ENCODE measurements at regions not wholly inside any gene's neighbourhood (a gene's known extent, or its start where the extent isn't known, plus 50 kb on each side); places are given as distances from the start of the nearest gene placed in this dataset.

DNA sequence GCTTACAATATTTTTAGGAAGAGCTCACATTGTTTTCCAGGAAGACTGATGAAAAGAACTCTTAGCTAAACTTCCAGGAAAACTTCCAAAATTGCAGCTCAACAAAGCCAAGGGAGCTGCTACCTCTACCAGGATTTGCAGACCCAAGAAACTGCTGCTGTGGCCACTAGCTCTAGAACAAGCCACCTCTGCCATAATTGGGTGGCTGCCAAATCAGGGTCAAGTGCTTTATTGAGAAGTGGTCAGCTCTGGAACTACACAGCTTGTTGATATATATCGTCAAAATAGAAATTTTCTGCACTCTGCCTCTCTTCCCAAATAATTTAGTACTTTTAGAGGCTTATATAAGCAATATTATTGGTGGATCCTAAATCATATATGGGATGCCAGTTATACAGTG, 371.8 kb upstream of the CHORDC1 start (continued):
- TF ChIP-seq KLF16 (tag by site-specific recombination; IDR thresholded peaks at IDR 0.05): no peak

DNA sequence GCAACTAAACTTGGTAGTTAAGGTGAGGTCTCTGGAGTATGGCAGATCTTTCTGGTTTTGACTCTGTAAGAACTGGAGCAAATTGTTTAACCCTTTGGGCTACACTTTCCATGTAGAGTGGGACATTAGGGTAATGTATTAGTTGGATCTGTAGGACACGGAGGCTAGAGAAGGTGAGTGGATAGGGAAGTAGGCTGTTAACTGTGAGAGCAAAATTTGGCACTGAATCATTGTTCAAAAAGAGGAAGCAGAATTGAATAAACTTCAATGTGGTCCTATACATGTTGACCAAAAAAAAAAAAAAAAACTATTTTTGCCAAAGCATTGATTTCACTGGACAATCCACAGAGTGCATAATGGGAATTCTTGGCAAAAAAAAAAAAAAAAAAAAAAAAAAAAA, 370.2 kb upstream of the CHORDC1 start:
- Histone ChIP-seq H3K4me3 (ENCODE audit: low read depth, low read length) (no peak overlapping the region), H3K36me3 (ENCODE audit: control insufficient read depth in 2 of 2, insufficient read depth in 1 of 2, low read length in 2 of 2) (no peaks in the 10 kb centered on the region), H3K4me1 (ENCODE audit: control insufficient read depth, insufficient read depth, low read length) (no peaks in the 10 kb centered on the region), H3K27ac (ENCODE audit: extremely low read depth, low read depth, low read length) (no peak overlapping the region), H3K9me3 (ENCODE audit: control insufficient read depth, insufficient read depth, low read depth, low read length) (no peaks in the 10 kb centered on the region)
- ChIA-PET POLR2A (no interaction called here), CTCF (no interaction called here)
- no peak for TF ChIP-seq ZNF48 (tag by site-specific recombination; IDR thresholded peaks at IDR 0.05)
- no peak for TF ChIP-seq GLIS1 (tag by site-specific recombination; IDR thresholded peaks at IDR 0.05)
- TF ChIP-seq SALL2 (tag by site-specific recombination; IDR thresholded peaks at IDR 0.05; ENCODE audit: borderline replicate concordance): no peak
- no peak for TF ChIP-seq ZNF544 (tag by site-specific recombination; IDR thresholded peaks at IDR 0.05)
- no peak for TF ChIP-seq HOXD13 (CRISPR knock-in tag; IDR thresholded peaks at IDR 0.05; ENCODE audit: borderline replicate concordance)

DNA sequence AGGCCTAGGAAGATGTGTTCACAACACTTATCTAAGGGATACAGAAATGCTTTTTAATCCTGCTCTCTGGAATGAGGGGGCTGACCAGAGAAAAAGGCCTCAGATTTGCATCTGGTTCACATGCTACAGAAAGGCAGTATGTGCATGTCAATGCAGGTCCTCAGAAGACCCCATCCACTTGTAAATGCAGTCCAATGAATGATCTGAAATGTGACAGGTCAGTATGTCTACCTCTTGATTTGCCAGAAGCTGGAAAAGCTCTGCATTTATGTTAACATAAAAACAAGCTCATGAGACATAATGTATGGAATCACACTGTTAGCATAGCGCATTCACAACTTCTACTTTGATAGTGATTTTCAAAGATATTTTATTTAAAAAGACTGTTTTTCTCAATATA, 367.4 kb upstream of the CHORDC1 start:
- H3K9me3 ChIP-seq (ENCODE audit: control insufficient read depth, insufficient read depth, low read depth, low read length): no peaks in the 10 kb centered on the region
- CTCF ChIA-PET: no interaction called here
- H3K36me3 ChIP-seq (ENCODE audit: control insufficient read depth in 2 of 2, insufficient read depth in 1 of 2, low read length in 2 of 2): no peaks in the 10 kb centered on the region
- TF ChIP-seq ZNF391 (tag by site-specific recombination; IDR thresholded peaks at IDR 0.05; ENCODE audit: borderline replicate concordance, low read depth) (no peak), BCL11B (tag by site-specific recombination; IDR thresholded peaks at IDR 0.05; ENCODE audit: low read depth) (no peak), HOXD13 (CRISPR knock-in tag; IDR thresholded peaks at IDR 0.05; ENCODE audit: borderline replicate concordance) (no peak), ZNF660 (tag by site-specific recombination; IDR thresholded peaks at IDR 0.05) (no peak), SP3 (tag by site-specific recombination; IDR thresholded peaks at IDR 0.05) (no peak), ZFP37 (tag by site-specific recombination; IDR thresholded peaks at IDR 0.05) (no peak), ZNF423 (tag by site-specific recombination; IDR thresholded peaks at IDR 0.05) (no peak), ZNF561 (tag by site-specific recombination; IDR thresholded peaks at IDR 0.05; ENCODE audit: borderline replicate concordance) (no peak), ZNF211 (tag by site-specific recombination; IDR thresholded peaks at IDR 0.05; ENCODE audit: low read depth) (no peak), IKZF3 (tag by site-specific recombination; IDR thresholded peaks at IDR 0.05) (no peak), ZNF239 (tag by site-specific recombination; IDR thresholded peaks at IDR 0.05) (no peak), ZSCAN23 (tag by site-specific recombination; IDR thresholded peaks at IDR 0.05) (no peak), KLF9 (tag by site-specific recombination; IDR thresholded peaks at IDR 0.05; ENCODE audit: low read depth) (no peak), ZNF558 (tag by site-specific recombination; IDR thresholded peaks at IDR 0.05) (no peak), ZNF791 (tag by site-specific recombination; IDR thresholded peaks at IDR 0.05) (no peak), MEIS1 (CRISPR knock-in tag; IDR thresholded peaks at IDR 0.05; ENCODE audit: borderline replicate concordance) (no peak), ZNF16 (tag by site-specific recombination; IDR thresholded peaks at IDR 0.05; ENCODE audit: low read depth) (no peak)
- TF ChIP-seq, protein P1, sequence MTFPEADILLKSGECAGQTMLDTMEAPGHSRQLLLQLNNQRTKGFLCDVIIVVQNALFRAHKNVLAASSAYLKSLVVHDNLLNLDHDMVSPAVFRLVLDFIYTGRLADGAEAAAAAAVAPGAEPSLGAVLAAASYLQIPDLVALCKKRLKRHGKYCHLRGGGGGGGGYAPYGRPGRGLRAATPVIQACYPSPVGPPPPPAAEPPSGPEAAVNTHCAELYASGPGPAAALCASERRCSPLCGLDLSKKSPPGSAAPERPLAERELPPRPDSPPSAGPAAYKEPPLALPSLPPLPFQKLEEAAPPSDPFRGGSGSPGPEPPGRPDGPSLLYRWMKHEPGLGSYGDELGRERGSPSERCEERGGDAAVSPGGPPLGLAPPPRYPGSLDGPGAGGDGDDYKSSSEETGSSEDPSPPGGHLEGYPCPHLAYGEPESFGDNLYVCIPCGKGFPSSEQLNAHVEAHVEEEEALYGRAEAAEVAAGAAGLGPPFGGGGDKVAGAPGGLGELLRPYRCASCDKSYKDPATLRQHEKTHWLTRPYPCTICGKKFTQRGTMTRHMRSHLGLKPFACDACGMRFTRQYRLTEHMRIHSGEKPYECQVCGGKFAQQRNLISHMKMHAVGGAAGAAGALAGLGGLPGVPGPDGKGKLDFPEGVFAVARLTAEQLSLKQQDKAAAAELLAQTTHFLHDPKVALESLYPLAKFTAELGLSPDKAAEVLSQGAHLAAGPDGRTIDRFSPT (tag by site-specific recombination; IDR thresholded peaks at IDR 0.05): no peak
- TF ChIP-seq, protein P2, sequence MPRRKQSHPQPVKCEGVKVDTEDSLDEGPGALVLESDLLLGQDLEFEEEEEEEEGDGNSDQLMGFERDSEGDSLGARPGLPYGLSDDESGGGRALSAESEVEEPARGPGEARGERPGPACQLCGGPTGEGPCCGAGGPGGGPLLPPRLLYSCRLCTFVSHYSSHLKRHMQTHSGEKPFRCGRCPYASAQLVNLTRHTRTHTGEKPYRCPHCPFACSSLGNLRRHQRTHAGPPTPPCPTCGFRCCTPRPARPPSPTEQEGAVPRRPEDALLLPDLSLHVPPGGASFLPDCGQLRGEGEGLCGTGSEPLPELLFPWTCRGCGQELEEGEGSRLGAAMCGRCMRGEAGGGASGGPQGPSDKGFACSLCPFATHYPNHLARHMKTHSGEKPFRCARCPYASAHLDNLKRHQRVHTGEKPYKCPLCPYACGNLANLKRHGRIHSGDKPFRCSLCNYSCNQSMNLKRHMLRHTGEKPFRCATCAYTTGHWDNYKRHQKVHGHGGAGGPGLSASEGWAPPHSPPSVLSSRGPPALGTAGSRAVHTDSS (tag by site-specific recombination; IDR thresholded peaks at IDR 0.05): no peak
- TF ChIP-seq, protein P3, sequence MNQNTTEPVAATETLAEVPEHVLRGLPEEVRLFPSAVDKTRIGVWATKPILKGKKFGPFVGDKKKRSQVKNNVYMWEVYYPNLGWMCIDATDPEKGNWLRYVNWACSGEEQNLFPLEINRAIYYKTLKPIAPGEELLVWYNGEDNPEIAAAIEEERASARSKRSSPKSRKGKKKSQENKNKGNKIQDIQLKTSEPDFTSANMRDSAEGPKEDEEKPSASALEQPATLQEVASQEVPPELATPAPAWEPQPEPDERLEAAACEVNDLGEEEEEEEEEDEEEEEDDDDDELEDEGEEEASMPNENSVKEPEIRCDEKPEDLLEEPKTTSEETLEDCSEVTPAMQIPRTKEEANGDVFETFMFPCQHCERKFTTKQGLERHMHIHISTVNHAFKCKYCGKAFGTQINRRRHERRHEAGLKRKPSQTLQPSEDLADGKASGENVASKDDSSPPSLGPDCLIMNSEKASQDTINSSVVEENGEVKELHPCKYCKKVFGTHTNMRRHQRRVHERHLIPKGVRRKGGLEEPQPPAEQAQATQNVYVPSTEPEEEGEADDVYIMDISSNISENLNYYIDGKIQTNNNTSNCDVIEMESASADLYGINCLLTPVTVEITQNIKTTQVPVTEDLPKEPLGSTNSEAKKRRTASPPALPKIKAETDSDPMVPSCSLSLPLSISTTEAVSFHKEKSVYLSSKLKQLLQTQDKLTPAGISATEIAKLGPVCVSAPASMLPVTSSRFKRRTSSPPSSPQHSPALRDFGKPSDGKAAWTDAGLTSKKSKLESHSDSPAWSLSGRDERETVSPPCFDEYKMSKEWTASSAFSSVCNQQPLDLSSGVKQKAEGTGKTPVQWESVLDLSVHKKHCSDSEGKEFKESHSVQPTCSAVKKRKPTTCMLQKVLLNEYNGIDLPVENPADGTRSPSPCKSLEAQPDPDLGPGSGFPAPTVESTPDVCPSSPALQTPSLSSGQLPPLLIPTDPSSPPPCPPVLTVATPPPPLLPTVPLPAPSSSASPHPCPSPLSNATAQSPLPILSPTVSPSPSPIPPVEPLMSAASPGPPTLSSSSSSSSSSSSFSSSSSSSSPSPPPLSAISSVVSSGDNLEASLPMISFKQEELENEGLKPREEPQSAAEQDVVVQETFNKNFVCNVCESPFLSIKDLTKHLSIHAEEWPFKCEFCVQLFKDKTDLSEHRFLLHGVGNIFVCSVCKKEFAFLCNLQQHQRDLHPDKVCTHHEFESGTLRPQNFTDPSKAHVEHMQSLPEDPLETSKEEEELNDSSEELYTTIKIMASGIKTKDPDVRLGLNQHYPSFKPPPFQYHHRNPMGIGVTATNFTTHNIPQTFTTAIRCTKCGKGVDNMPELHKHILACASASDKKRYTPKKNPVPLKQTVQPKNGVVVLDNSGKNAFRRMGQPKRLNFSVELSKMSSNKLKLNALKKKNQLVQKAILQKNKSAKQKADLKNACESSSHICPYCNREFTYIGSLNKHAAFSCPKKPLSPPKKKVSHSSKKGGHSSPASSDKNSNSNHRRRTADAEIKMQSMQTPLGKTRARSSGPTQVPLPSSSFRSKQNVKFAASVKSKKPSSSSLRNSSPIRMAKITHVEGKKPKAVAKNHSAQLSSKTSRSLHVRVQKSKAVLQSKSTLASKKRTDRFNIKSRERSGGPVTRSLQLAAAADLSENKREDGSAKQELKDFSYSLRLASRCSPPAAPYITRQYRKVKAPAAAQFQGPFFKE (tag by site-specific recombination; IDR thresholded peaks at IDR 0.05; ENCODE audit: borderline replicate concordance): no peak
- POLR2A ChIA-PET: no interaction called here
- H3K4me1 ChIP-seq (ENCODE audit: control insufficient read depth, insufficient read depth, low read length): no peaks in the 10 kb centered on the region
- no peak overlapping the region for H3K27ac ChIP-seq (ENCODE audit: extremely low read depth, low read depth, low read length)
- H3K4me3 ChIP-seq (ENCODE audit: low read depth, low read length): no peak overlapping the region
